Spleen (tissue), 11 donors: ENCODE measurements at regions not wholly inside any gene's neighbourhood (a gene's known extent, or its start where the extent isn't known, plus 50 kb on each side); places are given as distances from the start of the nearest gene placed in this dataset.

Source experiments
- DNase-seq: peaks from one replicate; pipeline ENCODE4 v3.0.0-alpha.2; 2020
- H3K27ac ChIP-seq, 8 donors: fragments of 200-600 bp; sonication (generic) in 7 of 8; 1 replicate in 4 of 8; 2 replicates in 4 of 8; pipeline versions ENCODE4 v1.5.0 to v1.8.0; 2016 to 2021; ENCODE audit warnings: inconsistent platforms in 4 of 8, mild to moderate bottlenecking in 4 of 8, moderate library complexity in 1 of 8
- H3K27me3 ChIP-seq, 7 donors: fragments of 200-600 bp; sonication (generic) in 6 of 7; replicated peaks in 1 of 7; 1 replicate in 4 of 7; 2 replicates in 3 of 7; pipeline versions ENCODE4 v1.5.0 to v1.8.0; 2016 to 2021; ENCODE audit warnings: inconsistent platforms in 3 of 7, mild to moderate bottlenecking in 1 of 7
- H3K36me3 ChIP-seq, 6 donors: fragments of 200-600 bp; sonication (generic) in 5 of 6; 1 replicate in 4 of 6; 2 replicates in 2 of 6; pipeline versions ENCODE4 v1.5.0 to v1.8.0; 2016 to 2021; ENCODE audit warnings: inconsistent platforms in 2 of 6
- H3K4me1 ChIP-seq, 6 donors: fragments of 200-600 bp; sonication (generic) in 5 of 6; 1 replicate in 3 of 6; 2 replicates in 3 of 6; pipeline versions ENCODE4 v1.5.0 to v1.8.0; 2016 to 2021; ENCODE audit warnings: inconsistent platforms in 3 of 6
- H3K4me3 ChIP-seq, 8 donors: fragments of 200-600 bp; sonication (generic) in 7 of 8; 1 replicate in 4 of 8; 2 replicates in 4 of 8; pipeline versions ENCODE4 v1.5.0 to v1.8.0; 2016 to 2021; ENCODE audit warnings: inconsistent platforms in 4 of 8, mild to moderate bottlenecking in 4 of 8, moderate library complexity in 2 of 8
- H3K9me3 ChIP-seq, 8 donors: fragments of 200-600 bp; sonication (generic) in 7 of 8; 1 replicate in 4 of 8; 2 replicates in 4 of 8; pipeline versions ENCODE4 v1.5.0 to v1.8.0; 2016 to 2021; ENCODE audit warnings: inconsistent platforms in 4 of 8
- CTCF ChIP-seq, 11 experiments: fragments of 200-600 bp in 7 of 11; fragments of 450-650 bp in 4 of 11; sonication (generic) in 4 of 11; IDR thresholded peaks in 8 of 11; conservative IDR thresholded peaks in 3 of 11; 1 replicate in 7 of 11; 2 replicates in 4 of 11; pipeline versions ENCODE4 v1.4.0 to v1.8.0; 2016 to 2021; ENCODE audit warnings: antibody characterized with exemption in 11 of 11, inconsistent platforms in 4 of 11, mild to moderate bottlenecking in 1 of 11
- POLR2A ChIP-seq, 3 donors: fragments of 450-650 bp; IDR thresholded peaks; one replicate each; pipeline ENCODE4 v1.5.1; 2017; ENCODE audit warnings: antibody characterized with exemption in 3 of 3, mild to moderate bottlenecking in 1 of 3
- POLR2AphosphoS5 ChIP-seq, 3 donors: sonication (generic); formaldehyde crosslinking; IDR thresholded peaks; one replicate each; pipeline ENCODE4 v1.5.1; 2017; ENCODE audit warnings: antibody characterized with exemption in 3 of 3
- WGBS, 5 donors: extraction: QIAGEN DNeasy Blood & Tissue Kit in 3 of 5; methylation state at CpG; one replicate each; pipeline versions ENCODE4 v1.1.5 to v1.1.7; 2013 to 2018; 5-methylcytosine and 5-hydroxymethylcytosine counted together
- intact Hi-C: fragments of 100-400 bp; cut with DNase I; formaldehyde crosslinking; loops from one replicate; pipeline ENCODE4 v1.15.0; 2023; ENCODE audit warnings: low total_unique reads
- donor health status: healthy with polysubstance abuse.
- donor health status: DM: no; HTN: no; CAD: no; lungs with moderate emphysema.
- donor health status: DM: no; HTN: no; CAD: no.
- donor health status: Bipolar disorder and iron deficiency.
- donor health status: healthy.
- donor health status: DM: no; HTN: no; CAD: no.
- donor health status: DM: yes; HTN: yes; CAD: no.

GRCh38 chr11:128324531-128325141, 262.7 kb downstream of the ETS1 start:
- H3K9me3 ChIP-seq = no peaks in the 10 kb centered on the region
- DNase-seq = peak; percentile 80
- no peaks in the 10 kb centered on the region for H3K27me3 ChIP-seq
- H3K36me3 ChIP-seq = no peaks in the 10 kb centered on the region
- WGBS, 5 donors = 68 to 88% (median 80%) methylated on average over 13 to 14 of the region's 14 CpGs
- peak overlapping the region in 1 of 8 donors; percentile 20 for H3K4me3 ChIP-seq
- H3K4me1 ChIP-seq = peaks cover 12 to 81% (median 39%) of the 10 kb centered on the region in 6 donors
- TF ChIP-seq CTCF (IDR thresholded peaks at IDR 0.05 in 8 of 11, conservative IDR thresholded peaks at IDR 0.05 in 3 of 11) (no peak), POLR2AphosphoS5 (IDR thresholded peaks at IDR 0.05) (peak; percentile 39 to 84 (median 67)), POLR2A (IDR thresholded peaks at IDR 0.05) (peak in 1 of 3 donors; percentile 45)
- intact Hi-C loops = no loop called here
- peak overlapping the region; percentile 34 to 87 (median 72) for H3K27ac ChIP-seq

- DNase-seq = peak; percentile 70
- H3K27ac ChIP-seq = peak overlapping the region; percentile 34 to 87 (median 72)
- intact Hi-C loops = no loop called here
- no peaks in the 10 kb centered on the region for H3K27me3 ChIP-seq
- TF ChIP-seq CTCF (IDR thresholded peaks at IDR 0.05 in 8 of 11, conservative IDR thresholded peaks at IDR 0.05 in 3 of 11) (no peak), POLR2A (IDR thresholded peaks at IDR 0.05) (no peak), POLR2AphosphoS5 (IDR thresholded peaks at IDR 0.05) (no peak)
- no peak overlapping the region for H3K4me3 ChIP-seq
- no peaks in the 10 kb centered on the region for H3K36me3 ChIP-seq
- peaks cover 12 to 81% (median 40%) of the 10 kb centered on the region in 6 donors for H3K4me1 ChIP-seq
- WGBS, 5 donors = 61 to 69% (median 63%) methylated on average over 9 of the region's 9 CpGs
- no peaks in the 10 kb centered on the region for H3K9me3 ChIP-seq
Observed at GRCh38 chr11:128324051-128324481, 263.3 kb downstream of the ETS1 start.

DNA sequence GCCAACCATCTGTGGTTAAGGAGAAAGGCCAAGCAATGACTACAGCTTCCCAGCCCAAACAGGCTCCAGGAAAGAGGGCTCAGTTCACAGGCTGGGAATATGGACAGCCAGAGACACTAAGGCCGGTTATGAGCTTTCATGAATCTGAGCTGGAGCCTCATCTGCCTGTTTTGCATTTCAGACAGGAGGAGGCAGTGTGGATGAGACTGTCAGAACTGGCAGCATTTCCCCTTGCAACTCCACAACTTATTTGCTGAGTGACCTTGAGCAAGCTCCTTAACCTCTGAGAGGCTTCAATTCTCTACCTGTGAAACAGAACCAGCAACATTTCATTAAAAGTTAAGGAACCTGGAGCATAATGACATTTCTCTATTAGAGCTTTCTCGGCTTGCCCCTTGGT, 264.0 kb downstream of the ETS1 start:
- intact Hi-C loops = no loop called here
- H3K4me3 ChIP-seq = no peak overlapping the region
- H3K36me3 ChIP-seq = no peaks in the 10 kb centered on the region
- no peak for DNase-seq
- TF ChIP-seq POLR2A (IDR thresholded peaks at IDR 0.05) (no peak), POLR2AphosphoS5 (IDR thresholded peaks at IDR 0.05) (peak in 1 of 3 donors; percentile 50), CTCF (IDR thresholded peaks at IDR 0.05 in 8 of 11, conservative IDR thresholded peaks at IDR 0.05 in 3 of 11) (peak in 7 of 11 experiments; percentile 21 to 59 (median 46))
- H3K27ac ChIP-seq = peak overlapping the region in 7 of 8 donors; percentile 34 to 87 (median 72)
- no peaks in the 10 kb centered on the region for H3K9me3 ChIP-seq
- WGBS, 5 donors = 64 to 87% (median 75%) methylated on average over 2 of the region's 2 CpGs
- H3K27me3 ChIP-seq = no peaks in the 10 kb centered on the region
- peaks cover 13 to 81% (median 41%) of the 10 kb centered on the region in 6 donors for H3K4me1 ChIP-seq

- H3K36me3 ChIP-seq = peaks cover 0 to 13% (median 0%) of the 10 kb centered on the region in 6 donors
- no peaks in the 10 kb centered on the region for H3K27me3 ChIP-seq
- H3K27ac ChIP-seq = peak overlapping the region in 4 of 8 donors; percentile 24 to 66 (median 40)
- TF ChIP-seq CTCF (IDR thresholded peaks at IDR 0.05 in 8 of 11, conservative IDR thresholded peaks at IDR 0.05 in 3 of 11) (peak in 2 of 11 experiments; percentile 11 to 40), POLR2AphosphoS5 (IDR thresholded peaks at IDR 0.05) (peak in 1 of 3 donors; percentile 48), POLR2A (IDR thresholded peaks at IDR 0.05) (no peak)
- intact Hi-C loops = no loop called here
- H3K4me1 ChIP-seq = peaks cover 9 to 58% (median 40%) of the 10 kb centered on the region in 6 donors
- no peak for DNase-seq
- 26 to 40% (median 31%) methylated on average over 8 of the region's 8 CpGs for WGBS, 5 donors
- no peak overlapping the region for H3K4me3 ChIP-seq
- peaks cover 7 to 25% (median 22%) of the 10 kb centered on the region in 8 donors for H3K9me3 ChIP-seq
Observed at GRCh38 chr11:128318856-128319474, 268.4 kb downstream of the ETS1 start.
